Esophagus squamous epithelium (tissue), 4 donors: ENCODE measurements at regions not wholly inside any gene's neighbourhood (a gene's known extent, or its start where the extent isn't known, plus 50 kb on each side); places are given as distances from the start of the nearest gene placed in this dataset.

Experiments used
- CTCF ChIP-seq, 6 experiments: fragments of 450-650 bp in 4 of 6; fragments of 200-600 bp in 2 of 6; sonication (generic) in 2 of 6; IDR thresholded peaks; one replicate each; pipeline ENCODE4 v1.5.1; 2016 to 2019; ENCODE audit warnings: antibody characterized with exemption in 6 of 6, mild to moderate bottlenecking in 4 of 6, moderate library complexity in 4 of 6
- POLR2A ChIP-seq, 4 donors: fragments of 450-650 bp; IDR thresholded peaks; one replicate each; pipeline ENCODE4 v1.6.1; 2017; ENCODE audit warnings: antibody characterized with exemption in 4 of 4, mild to moderate bottlenecking in 4 of 4, moderate library complexity in 3 of 4

DNA sequence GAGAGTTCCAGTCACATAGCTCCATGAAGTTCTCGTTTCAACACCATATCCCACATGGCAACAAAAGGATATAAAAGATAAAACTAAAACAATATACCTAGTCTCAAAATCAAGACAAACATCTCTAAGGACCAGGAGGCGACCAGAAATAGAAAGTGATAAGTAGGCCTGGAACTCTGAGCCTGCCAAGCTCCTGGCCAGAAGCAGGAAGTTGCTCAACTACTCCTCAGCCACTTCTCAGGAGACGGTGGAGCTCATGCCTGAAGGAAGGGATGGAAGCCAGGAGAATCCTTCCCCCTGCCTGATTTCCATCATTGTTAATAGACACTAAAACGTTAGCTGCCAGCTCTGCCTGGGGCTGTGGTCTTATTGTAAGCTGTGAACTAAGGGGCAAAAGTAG lies 94.7 kb downstream of the DISP1 start:
- TF ChIP-seq CTCF (IDR thresholded peaks at IDR 0.05): no peak
- no peak for TF ChIP-seq POLR2A (IDR thresholded peaks at IDR 0.05)
